K562 (cell line): ENCODE measurements at regions not wholly inside any gene's neighbourhood (a gene's known extent, or its start where the extent isn't known, plus 50 kb on each side); places are given as distances from the start of the nearest gene placed in this dataset.

Experiments used
- ATAC-seq: fragments of 200-7000 bp; cut with Tn5 transposase; 3 replicates; pipeline ENCODE4 v1.9.1; 2020; ENCODE audit warnings: moderate library complexity
- BruUV-seq: library from RNA; stranded (reverse); fragments of 400-500 nt; replicated peaks from 2 replicates; lab custom pipeline; 2021; lab: Mats Ljungman, UMichigan
- CTCF ChIA-PET: fragments of 300-600 bp; formaldehyde crosslinking; extraction: SDS; loops from one replicate; lab custom pipeline; 2021; ENCODE audit warnings: low intra/inter-chr PET ratio; lab: Yijun Ruan, JAX
- POLR2A ChIA-PET: fragments of 300-600, 350-650 bp; sonication (Branson Sonifier 250); formaldehyde crosslinking; extraction: SDS; loops from one replicate; lab custom pipeline; 2021; ENCODE audit warnings: antibody characterized with exemption, inconsistent platforms; lab: Yijun Ruan, JAX
- DNase-seq, 4 experiments: peaks; one replicate each; pipeline versions ENCODE4 v3.0.0 to v3.0.0-alpha.2; 2011 to 2018; ENCODE audit warnings: low spot score in 3 of 4, mixed read lengths in 3 of 4; ENCODE audit errors: extremely low read depth in 1 of 4
- FAIRE-seq: peaks from 2 replicates; lab custom pipeline; 2011; peaks lifted over from hg19 to GRCh38; lab: Jason Lieb, UNC
- H2AFZ ChIP-seq: 2 replicates; pipeline ENCODE4 v1.6.0; 2011; ENCODE audit warnings: low read depth, low read length, control low read depth, inconsistent platforms
- H3K27ac ChIP-seq: fragments of 200-600 bp; 3 replicates; pipeline ENCODE4 v1.8.0; 2011; ENCODE audit warnings: low read depth, mild to moderate bottlenecking, control low read depth, inconsistent platforms, low read length, moderate library complexity, mixed read lengths; ENCODE audit errors: extremely low read depth
- H3K27me3 ChIP-seq, 2 experiments: fragments of 300-600 bp in 1 of 2; 2 replicates in 1 of 2; 3 replicates in 1 of 2; pipeline versions ENCODE4 v1.6.0 to v1.8.0; 2011; ENCODE audit warnings: inconsistent platforms in 2 of 2, low read length in 2 of 2, mild to moderate bottlenecking in 1 of 2, mixed read lengths in 1 of 2, moderate library complexity in 1 of 2; ENCODE audit not compliant: control insufficient read depth in 2 of 2, insufficient read depth in 2 of 2
- H3K36me3 ChIP-seq: fragments of 300-600 bp; 3 replicates; pipeline ENCODE4 v1.8.0; 2011; ENCODE audit warnings: mild to moderate bottlenecking, low read length, inconsistent platforms; ENCODE audit not compliant: control insufficient read depth, insufficient read depth
- H3K4me1 ChIP-seq, 2 experiments: fragments of 200-600 bp in 1 of 2; replicated peaks in 1 of 2; 2 replicates in 1 of 2; 3 replicates in 1 of 2; pipeline versions ENCODE4 v1.5.1 to v1.8.0; 2011; ENCODE audit warnings: inconsistent platforms in 2 of 2, low read length in 2 of 2, mild to moderate bottlenecking in 1 of 2, mixed read lengths in 1 of 2, moderate library complexity in 1 of 2; ENCODE audit not compliant: control insufficient read depth in 2 of 2, insufficient read depth in 2 of 2
- H3K4me2 ChIP-seq: 2 replicates; pipeline ENCODE4 v1.6.1; 2011; ENCODE audit warnings: low read length, control low read depth, inconsistent platforms, mixed read lengths; ENCODE audit not compliant: insufficient read depth
- H3K4me3 ChIP-seq: fragments of 200-600 bp; sonication (generic), shearing (Covaris generic); 2 replicates; pipeline ENCODE4 v1.5.1; 2016; ENCODE audit warnings: control low read depth, inconsistent platforms
- H3K79me2 ChIP-seq: fragments of 200-600 bp; 3 replicates; pipeline ENCODE4 v1.8.0; 2011; ENCODE audit warnings: low read length, inconsistent platforms; ENCODE audit not compliant: control insufficient read depth, insufficient read depth
- H3K9ac ChIP-seq, 2 experiments: 2 replicates each; pipeline versions ENCODE4 v1.6.0 to v1.6.1; 2011; ENCODE audit warnings: low read depth in 2 of 2, low read length in 2 of 2, control low read depth in 1 of 2, inconsistent platforms in 1 of 2, mild to moderate bottlenecking in 1 of 2, mixed read lengths in 1 of 2; ENCODE audit not compliant: insufficient read depth in 1 of 2
- H3K9me1 ChIP-seq: one replicate; pipeline ENCODE4 v1.6.0; 2011; ENCODE audit warnings: inconsistent platforms, mild to moderate bottlenecking, low read length, moderate library complexity; ENCODE audit not compliant: control insufficient read depth, insufficient read depth
- H3K9me3 ChIP-seq: replicated peaks from 2 replicates; pipeline ENCODE4 v1.5.1; 2011; ENCODE audit warnings: low read depth, low read length, inconsistent platforms; ENCODE audit not compliant: control insufficient read depth, insufficient read depth
- H4K20me1 ChIP-seq: replicated peaks from 2 replicates; pipeline ENCODE4 v1.6.1; 2011; ENCODE audit warnings: low read length, inconsistent platforms, mixed read lengths; ENCODE audit not compliant: control insufficient read depth, insufficient read depth
- C11orf30 ChIP-seq: fragments of 450-650 bp; IDR thresholded peaks from 2 replicates; pipeline ENCODE4 v1.6.1; 2016; ENCODE audit warnings: low read depth, mild to moderate bottlenecking
- DPF2 ChIP-seq: fragments of 450-650 bp; IDR thresholded peaks from 2 replicates; pipeline ENCODE4 v1.6.1; 2016
- HDAC8 ChIP-seq: fragments of 450-650 bp; IDR thresholded peaks from 2 replicates; pipeline ENCODE4 v1.6.1; 2016; ENCODE audit warnings: mild to moderate bottlenecking, missing genetic modification characterization, moderate library complexity, missing compliant biosample characterization
- KAT8 ChIP-seq: fragments of 450-650 bp; IDR thresholded peaks from 2 replicates; pipeline ENCODE4 v1.6.1; 2016; ENCODE audit warnings: low read depth, mild to moderate bottlenecking
- RFX7 ChIP-seq: fragments of 250-450 bp; sonication (Bioruptor Pico); IDR thresholded peaks from 2 replicates; pipeline ENCODE4 v1.5.1; 2021; ENCODE audit warnings: mild to moderate bottlenecking
- U2AF2 ChIP-seq: fragments of 200-400 bp; formaldehyde crosslinking; optimal IDR thresholded peaks from 2 replicates; pipeline ENCODE3; 2017; ENCODE audit warnings: low read depth, mild to moderate bottlenecking, low read length
- ZNF408 ChIP-seq: fragments of 250-450 bp; sonication (Bioruptor Pico); IDR thresholded peaks from 2 replicates; pipeline ENCODE4 v1.4.0; 2020; ENCODE audit warnings: low read depth, mild to moderate bottlenecking, moderate library complexity
- WGBS: fragments of 100-300 bp; shearing (Covaris generic); methylation state at CpG from one replicate; pipeline ENCODE4 v1.1.6; 2016; ENCODE audit warnings: low coverage, mixed read lengths; ENCODE audit not compliant: insufficient coverage; ENCODE audit errors: missing lambda C conversion rate; 5-methylcytosine and 5-hydroxymethylcytosine counted together
- in situ Hi-C: fragments of 300-500 bp; cut with MboI; formaldehyde crosslinking; loops from 4 replicates; pipeline ENCODE4 v1.15.0; 2018; ENCODE audit warnings: inconsistent platforms, mixed read lengths
- intact Hi-C: fragments of 100-400 bp; cut with micrococcal nuclease; formaldehyde crosslinking; loops from 2 replicates; pipeline ENCODE4 v1.14.2; 2022
- TF ChIP-seq, protein P1 (sequence below): fragments of 450-650 bp; formaldehyde crosslinking; IDR thresholded peaks from 2 replicates; pipeline ENCODE4 v1.4.0; 2020; ENCODE audit warnings: mild to moderate bottlenecking, moderate library complexity
- TF ChIP-seq, protein P2 (sequence below): fragments of 250-450 bp; sonication (Bioruptor Pico); IDR thresholded peaks from 2 replicates; pipeline ENCODE4 v1.4.0; 2020

DNA sequence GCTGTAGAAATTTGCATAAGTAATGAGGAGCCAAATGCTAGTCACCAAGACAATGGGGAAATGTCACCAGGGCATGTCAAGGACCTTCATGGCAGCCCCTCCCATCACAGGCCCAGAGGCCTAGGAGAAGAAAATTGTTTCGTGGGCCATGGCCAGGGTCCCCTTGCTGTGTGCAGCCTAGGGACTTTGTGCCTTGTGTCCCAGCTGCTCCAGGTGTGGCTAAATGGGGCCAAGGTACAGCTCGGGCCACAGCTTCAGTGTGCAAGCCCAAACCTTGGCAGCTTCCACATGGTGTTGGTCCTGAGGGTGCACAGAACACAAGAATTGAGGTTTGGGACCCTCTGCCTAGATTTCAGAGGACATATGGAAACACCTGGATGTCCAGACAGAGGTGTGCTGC lies 208.8 kb upstream of the TBC1D5 start:
- Histone ChIP-seq H3K4me3 (no peak overlapping the region), H3K9ac (no peak overlapping the region), H3K9me1 (no peaks in the 10 kb centered on the region), H2AFZ (no peak overlapping the region), H4K20me1 (no peaks in the 10 kb centered on the region), H3K4me1 (peaks cover 0 to 4% of the 10 kb centered on the region in 2 experiments; a peak in 1 of 5 replicates), H3K36me3 (no peaks in the 10 kb centered on the region), H3K4me2 (no peak overlapping the region), H3K9me3 (no peaks in the 10 kb centered on the region), H3K27ac (no peak overlapping the region), H3K79me2 (no peaks in the 10 kb centered on the region), H3K27me3 (no peaks in the 10 kb centered on the region; a peak in 1 of 5 replicates)
- ATAC-seq (no peak), FAIRE-seq (no peak), DNase-seq (no peak)
- BruUV-seq: no TSS peak
- POLR2A ChIA-PET: interaction anchor here (0.7 kb wide), 1 partner anchor 11 kb away, joined by 6 read pairs; no protein-coding TSS in a partner anchor
- CTCF ChIA-PET: no interaction called here
- WGBS: 0% methylated on average over 2 of the region's 2 CpGs
- intact Hi-C loops: no loop called here
- TF ChIP-seq HDAC8 (tag): no peak
- in situ Hi-C loops: no loop called here

DNA sequence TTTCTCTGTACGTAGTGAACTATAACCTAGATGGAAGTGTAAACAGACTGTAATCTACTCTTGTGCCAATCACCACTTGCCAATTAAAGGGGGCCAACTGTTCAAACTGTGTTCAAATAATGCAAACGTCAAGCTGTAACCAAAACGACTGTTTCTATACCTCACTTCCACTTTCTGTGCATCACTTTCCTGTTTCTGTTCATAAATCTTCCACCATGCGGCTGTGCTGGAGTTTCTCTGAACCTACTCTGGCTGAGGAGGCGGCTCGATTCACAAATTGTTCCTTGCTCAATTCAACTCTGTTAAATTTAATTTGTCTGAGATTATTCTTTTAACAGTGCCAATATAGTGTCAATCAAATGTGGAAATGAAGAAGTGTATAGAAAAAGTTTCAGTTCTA lies 206.7 kb upstream of the TBC1D5 start:
- Histone ChIP-seq H3K9me1 (no peaks in the 10 kb centered on the region), H4K20me1 (no peaks in the 10 kb centered on the region), H2AFZ (no peak overlapping the region), H3K4me1 (peaks cover 0 to 9% of the 10 kb centered on the region in 2 experiments; a peak in 2 of 5 replicates), H3K36me3 (no peaks in the 10 kb centered on the region), H3K27ac (no peak overlapping the region), H3K9me3 (no peaks in the 10 kb centered on the region), H3K4me3 (no peak overlapping the region), H3K79me2 (no peaks in the 10 kb centered on the region), H3K9ac (no peak overlapping the region), H3K4me2 (no peak overlapping the region), H3K27me3 (no peaks in the 10 kb centered on the region; a peak in 1 of 5 replicates)
- DNase-seq (no peak), FAIRE-seq (no peak), ATAC-seq (no peak)
- 2% methylated on average over 6 of the region's 6 CpGs for WGBS
- no TSS peak for BruUV-seq
- POLR2A ChIA-PET: interaction anchor here (1.5 kb wide), 1 partner anchor 12 kb away, joined by 3 read pairs; no protein-coding TSS in a partner anchor
- intact Hi-C loops (no loop called here), in situ Hi-C loops (no loop called here)
- CTCF ChIA-PET: no interaction called here
- TF ChIP-seq DPF2 (no peak), RFX7 (CRISPR knock-in tag) (no peak), ZNF408 (no peak), U2AF2 (no peak), C11orf30 (no peak), KAT8 (no peak)
- TF ChIP-seq, protein P1, sequence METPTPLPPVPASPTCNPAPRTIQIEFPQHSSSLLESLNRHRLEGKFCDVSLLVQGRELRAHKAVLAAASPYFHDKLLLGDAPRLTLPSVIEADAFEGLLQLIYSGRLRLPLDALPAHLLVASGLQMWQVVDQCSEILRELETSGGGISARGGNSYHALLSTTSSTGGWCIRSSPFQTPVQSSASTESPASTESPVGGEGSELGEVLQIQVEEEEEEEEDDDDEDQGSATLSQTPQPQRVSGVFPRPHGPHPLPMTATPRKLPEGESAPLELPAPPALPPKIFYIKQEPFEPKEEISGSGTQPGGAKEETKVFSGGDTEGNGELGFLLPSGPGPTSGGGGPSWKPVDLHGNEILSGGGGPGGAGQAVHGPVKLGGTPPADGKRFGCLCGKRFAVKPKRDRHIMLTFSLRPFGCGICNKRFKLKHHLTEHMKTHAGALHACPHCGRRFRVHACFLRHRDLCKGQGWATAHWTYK: no peak
- TF ChIP-seq, protein P2, sequence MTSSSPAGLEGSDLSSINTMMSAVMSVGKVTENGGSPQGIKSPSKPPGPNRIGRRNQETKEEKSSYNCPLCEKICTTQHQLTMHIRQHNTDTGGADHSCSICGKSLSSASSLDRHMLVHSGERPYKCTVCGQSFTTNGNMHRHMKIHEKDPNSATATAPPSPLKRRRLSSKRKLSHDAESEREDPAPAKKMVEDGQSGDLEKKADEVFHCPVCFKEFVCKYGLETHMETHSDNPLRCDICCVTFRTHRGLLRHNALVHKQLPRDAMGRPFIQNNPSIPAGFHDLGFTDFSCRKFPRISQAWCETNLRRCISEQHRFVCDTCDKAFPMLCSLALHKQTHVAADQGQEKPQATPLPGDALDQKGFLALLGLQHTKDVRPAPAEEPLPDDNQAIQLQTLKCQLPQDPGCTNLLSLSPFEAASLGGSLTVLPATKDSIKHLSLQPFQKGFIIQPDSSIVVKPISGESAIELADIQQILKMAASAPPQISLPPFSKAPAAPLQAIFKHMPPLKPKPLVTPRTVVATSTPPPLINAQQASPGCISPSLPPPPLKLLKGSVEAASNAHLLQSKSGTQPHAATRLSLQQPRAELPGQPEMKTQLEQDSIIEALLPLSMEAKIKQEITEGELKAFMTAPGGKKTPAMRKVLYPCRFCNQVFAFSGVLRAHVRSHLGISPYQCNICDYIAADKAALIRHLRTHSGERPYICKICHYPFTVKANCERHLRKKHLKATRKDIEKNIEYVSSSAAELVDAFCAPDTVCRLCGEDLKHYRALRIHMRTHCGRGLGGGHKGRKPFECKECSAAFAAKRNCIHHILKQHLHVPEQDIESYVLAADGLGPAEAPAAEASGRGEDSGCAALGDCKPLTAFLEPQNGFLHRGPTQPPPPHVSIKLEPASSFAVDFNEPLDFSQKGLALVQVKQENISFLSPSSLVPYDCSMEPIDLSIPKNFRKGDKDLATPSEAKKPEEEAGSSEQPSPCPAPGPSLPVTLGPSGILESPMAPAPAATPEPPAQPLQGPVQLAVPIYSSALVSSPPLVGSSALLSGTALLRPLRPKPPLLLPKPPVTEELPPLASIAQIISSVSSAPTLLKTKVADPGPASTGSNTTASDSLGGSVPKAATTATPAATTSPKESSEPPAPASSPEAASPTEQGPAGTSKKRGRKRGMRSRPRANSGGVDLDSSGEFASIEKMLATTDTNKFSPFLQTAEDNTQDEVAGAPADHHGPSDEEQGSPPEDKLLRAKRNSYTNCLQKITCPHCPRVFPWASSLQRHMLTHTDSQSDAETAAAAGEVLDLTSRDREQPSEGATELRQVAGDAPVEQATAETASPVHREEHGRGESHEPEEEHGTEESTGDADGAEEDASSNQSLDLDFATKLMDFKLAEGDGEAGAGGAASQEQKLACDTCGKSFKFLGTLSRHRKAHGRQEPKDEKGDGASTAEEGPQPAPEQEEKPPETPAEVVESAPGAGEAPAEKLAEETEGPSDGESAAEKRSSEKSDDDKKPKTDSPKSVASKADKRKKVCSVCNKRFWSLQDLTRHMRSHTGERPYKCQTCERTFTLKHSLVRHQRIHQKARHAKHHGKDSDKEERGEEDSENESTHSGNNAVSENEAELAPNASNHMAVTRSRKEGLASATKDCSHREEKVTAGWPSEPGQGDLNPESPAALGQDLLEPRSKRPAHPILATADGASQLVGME (CRISPR knock-in tag): no peak
